ENCODE measurements at regions not wholly inside any gene's neighbourhood (a gene's known extent, or its start where the extent isn't known, plus 50 kb on each side); places are given as distances from the start of the nearest gene placed in this dataset.

DNA sequence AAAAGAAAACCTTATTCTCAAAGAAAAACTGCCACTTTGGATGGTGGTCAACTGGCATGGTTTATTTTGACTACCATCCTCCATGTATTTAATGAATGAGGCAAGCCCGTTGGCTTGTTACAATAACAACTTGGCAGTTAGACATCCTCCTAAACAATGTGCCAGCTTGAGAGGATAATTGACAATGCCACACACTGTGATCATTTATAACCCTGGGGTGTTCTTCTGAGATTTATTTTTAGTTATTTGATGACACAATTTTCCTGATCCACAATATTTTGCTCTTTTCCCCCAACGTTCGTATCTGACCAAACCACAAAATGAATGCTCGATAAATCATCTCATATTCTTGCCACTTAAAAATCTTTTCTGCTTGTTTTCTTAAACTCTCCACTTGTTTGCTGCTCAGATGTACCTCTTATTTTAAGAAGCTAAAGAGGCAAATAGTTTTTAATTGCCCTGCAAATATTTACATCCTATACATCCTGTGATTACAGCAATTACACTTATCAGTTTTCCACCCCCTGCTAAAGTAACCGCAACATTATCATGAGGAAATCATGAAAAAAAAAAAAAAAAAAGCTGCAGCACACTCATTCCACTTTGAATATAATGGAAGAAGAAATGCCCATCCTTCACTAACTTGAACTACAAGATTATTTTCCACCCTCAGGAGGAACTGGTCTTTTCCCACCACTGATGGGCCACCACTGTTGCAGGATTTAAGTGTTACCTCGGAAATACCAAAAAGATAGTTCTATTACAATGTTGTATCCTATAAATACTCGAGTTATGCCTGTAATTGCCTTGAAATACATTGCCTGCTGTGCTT lies 119.9 kb downstream of the MBL2 start:
- WGBS, 4 donors = 27 to 31% (median 28%) methylated on average over 7 of the region's 7 CpGs
- no peak for TF ChIP-seq POLR2A (IDR thresholded peaks at IDR 0.05)
- TF ChIP-seq, protein P1, sequence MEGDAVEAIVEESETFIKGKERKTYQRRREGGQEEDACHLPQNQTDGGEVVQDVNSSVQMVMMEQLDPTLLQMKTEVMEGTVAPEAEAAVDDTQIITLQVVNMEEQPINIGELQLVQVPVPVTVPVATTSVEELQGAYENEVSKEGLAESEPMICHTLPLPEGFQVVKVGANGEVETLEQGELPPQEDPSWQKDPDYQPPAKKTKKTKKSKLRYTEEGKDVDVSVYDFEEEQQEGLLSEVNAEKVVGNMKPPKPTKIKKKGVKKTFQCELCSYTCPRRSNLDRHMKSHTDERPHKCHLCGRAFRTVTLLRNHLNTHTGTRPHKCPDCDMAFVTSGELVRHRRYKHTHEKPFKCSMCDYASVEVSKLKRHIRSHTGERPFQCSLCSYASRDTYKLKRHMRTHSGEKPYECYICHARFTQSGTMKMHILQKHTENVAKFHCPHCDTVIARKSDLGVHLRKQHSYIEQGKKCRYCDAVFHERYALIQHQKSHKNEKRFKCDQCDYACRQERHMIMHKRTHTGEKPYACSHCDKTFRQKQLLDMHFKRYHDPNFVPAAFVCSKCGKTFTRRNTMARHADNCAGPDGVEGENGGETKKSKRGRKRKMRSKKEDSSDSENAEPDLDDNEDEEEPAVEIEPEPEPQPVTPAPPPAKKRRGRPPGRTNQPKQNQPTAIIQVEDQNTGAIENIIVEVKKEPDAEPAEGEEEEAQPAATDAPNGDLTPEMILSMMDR (IDR thresholded peaks at IDR 0.05) = no peak
- Histone ChIP-seq H3K36me3 (no peaks in the 10 kb centered on the region), H3K4me3 (peak overlapping the region in 1 of 12 donors; percentile 11), H3K9me3 (no peaks in the 10 kb centered on the region), H3K4me1 (peaks cover 0 to 10% (median 0%) of the 10 kb centered on the region in 12 donors), H3K27me3 (no peaks in the 10 kb centered on the region), H3K27ac (peak overlapping the region in 10 of 12 donors; percentile 4 to 75 (median 41))
- peak; percentile 50 to 71 (median 63) for ATAC-seq
- intact Hi-C loops (cut with DNase I) = loop anchor here in 2 of 10 donors (5.0 kb wide), 1 partner anchor 340 kb away; the partner anchor contains the start of gene DKK1 (in 2 of the 2)
- no peak for DNase-seq

DNA sequence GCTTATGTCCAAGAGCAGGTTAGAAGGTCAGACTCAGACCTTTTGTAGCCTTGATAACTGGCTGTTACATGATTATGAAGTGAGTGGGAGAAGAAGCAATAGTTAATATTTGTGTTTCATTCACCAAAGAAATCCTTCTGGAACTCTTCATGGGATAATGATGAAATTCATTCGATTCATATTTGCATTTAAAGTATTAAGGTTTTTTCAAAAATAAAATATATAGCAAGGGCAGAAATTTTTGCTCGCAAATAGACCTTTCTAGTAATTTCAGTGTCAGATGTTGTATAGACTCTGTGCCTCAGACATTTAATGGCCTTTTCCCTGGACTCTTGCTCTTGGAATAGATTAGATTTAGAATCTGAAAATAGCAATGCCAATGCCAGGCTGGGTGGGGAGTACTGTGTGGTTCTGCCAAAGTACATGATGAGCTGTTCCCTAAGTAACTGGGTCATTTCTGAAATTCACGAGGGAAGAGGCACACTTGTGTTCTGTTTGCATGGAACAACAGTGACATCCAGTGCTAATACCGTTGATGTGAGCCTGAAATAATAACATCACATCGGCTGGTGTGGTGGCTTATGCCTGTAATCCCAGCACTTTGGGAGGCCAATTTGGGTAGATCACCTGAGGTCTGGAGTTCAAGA lies 119.2 kb downstream of the MBL2 start:
- no peak for TF ChIP-seq POLR2A (IDR thresholded peaks at IDR 0.05)
- TF ChIP-seq, protein P1 (IDR thresholded peaks at IDR 0.05) = peak in 11 of 12 donors; percentile 4 to 47 (median 25)
- Histone ChIP-seq H3K4me3 (no peak overlapping the region), H3K27ac (peak overlapping the region in 10 of 12 donors; percentile 4 to 75 (median 48)), H3K9me3 (no peaks in the 10 kb centered on the region), H3K4me1 (peaks cover 0 to 10% (median 0%) of the 10 kb centered on the region in 12 donors), H3K27me3 (no peaks in the 10 kb centered on the region), H3K36me3 (no peaks in the 10 kb centered on the region)
- intact Hi-C loops (cut with DNase I) = loop anchor here in 2 of 10 donors (5.0 kb wide), 1 partner anchor 341 kb away; the partner anchor contains the start of gene DKK1 (in 2 of the 2)
- WGBS, 4 donors = 26 to 45% (median 38%) methylated on average over 5 of the region's 5 CpGs
- peak; percentile 94 to 97 (median 96) for ATAC-seq
- peak in 4 of 5 donors; percentile 10 to 58 (median 28) for DNase-seq

DNA sequence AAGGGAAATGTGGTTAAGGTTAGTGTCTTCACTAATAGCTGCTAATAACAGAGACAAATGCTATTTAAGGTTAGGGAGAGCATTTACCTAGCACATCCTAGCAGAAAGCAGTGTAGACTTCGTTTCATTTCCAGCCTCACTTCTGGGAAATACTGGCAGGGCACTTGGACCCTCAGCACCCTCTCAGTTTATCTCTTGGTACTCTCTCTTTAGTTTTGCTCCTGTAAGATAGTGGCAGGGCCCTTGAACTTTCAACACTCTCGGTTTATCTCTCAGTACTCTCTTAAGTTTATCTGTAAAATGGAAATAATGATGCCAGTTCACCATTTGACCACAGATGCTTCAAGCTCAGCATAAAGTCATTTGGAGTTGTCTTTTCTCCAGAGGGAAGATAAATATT lies 118.4 kb downstream of the MBL2 start:
- Histone ChIP-seq H3K4me1 (peaks cover 0 to 10% (median 0%) of the 10 kb centered on the region in 12 donors), H3K27me3 (no peaks in the 10 kb centered on the region), H3K4me3 (no peak overlapping the region), H3K9me3 (no peaks in the 10 kb centered on the region), H3K36me3 (no peaks in the 10 kb centered on the region), H3K27ac (peak overlapping the region in 4 of 12 donors; percentile 33 to 53 (median 48))
- intact Hi-C loops (cut with DNase I) = loop anchor here in 2 of 10 donors (5.0 kb wide), 1 partner anchor 342 kb away; the partner anchor contains the start of gene DKK1 (in 2 of the 2)
- DNase-seq = peak in 2 of 5 donors; percentile 22 to 51
- TF ChIP-seq, protein P1 (IDR thresholded peaks at IDR 0.05) = no peak
- TF ChIP-seq POLR2A (IDR thresholded peaks at IDR 0.05) = no peak
- ATAC-seq = peak; percentile 55 to 85 (median 74)
- 22 to 33% (median 27%) methylated on average over 2 of the region's 2 CpGs for WGBS, 4 donors

DNA sequence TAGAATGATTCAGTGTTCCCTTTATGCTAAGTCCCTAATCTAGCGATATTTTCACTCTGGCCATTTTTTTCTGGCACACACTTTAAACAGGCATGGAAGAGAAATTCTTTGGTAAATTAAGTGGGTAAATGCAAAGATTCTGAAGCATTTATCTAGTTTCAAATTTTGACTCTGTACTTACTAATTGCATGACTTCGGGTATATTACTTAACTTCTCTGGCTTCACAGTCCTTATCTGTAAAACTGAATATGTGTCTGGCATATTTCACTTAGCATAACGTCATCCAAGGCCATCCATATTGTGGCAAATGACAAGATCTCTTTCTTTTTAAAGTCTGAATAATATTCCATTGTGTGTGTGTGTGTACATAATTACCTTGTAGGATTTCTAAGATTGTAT lies 114.5 kb downstream of the MBL2 start:
- Histone ChIP-seq H3K4me3 (no peak overlapping the region), H3K4me1 (peaks cover 0 to 4% (median 0%) of the 10 kb centered on the region in 12 donors), H3K36me3 (no peaks in the 10 kb centered on the region), H3K9me3 (no peaks in the 10 kb centered on the region), H3K27me3 (no peaks in the 10 kb centered on the region), H3K27ac (no peak overlapping the region)
- ATAC-seq (no peak), DNase-seq (no peak)
- intact Hi-C loops (cut with DNase I) = no loop called here
- 35 to 51% (median 48%) methylated on average over 3 of the region's 3 CpGs for WGBS, 4 donors
- no peak for TF ChIP-seq POLR2A (IDR thresholded peaks at IDR 0.05)
- TF ChIP-seq, protein P1 (IDR thresholded peaks at IDR 0.05) = no peak
